HCT116 (cell line): ENCODE measurements at regions not wholly inside any gene's neighbourhood (a gene's known extent, or its start where the extent isn't known, plus 50 kb on each side); places are given as distances from the start of the nearest gene placed in this dataset.

Experiments
- CEBPB ChIP-seq: IDR thresholded peaks from 2 replicates; pipeline ENCODE4 v1.6.1; 2012; ENCODE audit warnings: low read depth
- EZH2 ChIP-seq: fragments of 200-600 bp; sonication (generic); IDR thresholded peaks from 2 replicates; pipeline ENCODE4 v1.6.1; 2017; ENCODE audit warnings: antibody characterized with exemption, mixed run types
- EZH2phosphoT487 ChIP-seq: fragments of 200-600 bp; IDR thresholded peaks from 2 replicates; pipeline ENCODE4 v1.6.1; 2018; ENCODE audit warnings: antibody characterized with exemption, borderline replicate concordance
- JUND ChIP-seq: IDR thresholded peaks from 2 replicates; pipeline ENCODE4 v1.6.1; 2012
- POLR2A ChIP-seq: IDR thresholded peaks from 2 replicates; pipeline ENCODE4 v1.7.0; 2011; ENCODE audit warnings: borderline replicate concordance; ENCODE audit not compliant: insufficient read depth, insufficient read length; ENCODE audit errors: extremely low read depth
- POLR2AphosphoS5 ChIP-seq: IDR thresholded peaks from 2 replicates; pipeline ENCODE4 v1.6.1; 2011; ENCODE audit warnings: mild to moderate bottlenecking, low read depth, low read length, moderate library complexity
- RAD21 ChIP-seq: IDR thresholded peaks from 2 replicates; pipeline ENCODE4 v1.6.1; 2012; ENCODE audit warnings: low read depth, mild to moderate bottlenecking
- SIN3A ChIP-seq: IDR thresholded peaks from 2 replicates; pipeline ENCODE4 v1.6.1; 2012; ENCODE audit warnings: low read depth
- YY1 ChIP-seq: IDR thresholded peaks from 2 replicates; pipeline ENCODE4 v1.6.1; 2011; ENCODE audit warnings: low read length, low read depth, moderate library complexity, mild to moderate bottlenecking; ENCODE audit not compliant: insufficient replicate concordance; ENCODE audit errors: extremely low read depth
- ZFX ChIP-seq: fragments of 450-650 bp; IDR thresholded peaks from 2 replicates; pipeline ENCODE4 v1.6.1; 2017
- ZNF274 ChIP-seq: fragments of 200-500 bp; sonication (Bioruptor generic); IDR thresholded peaks from 2 replicates; pipeline ENCODE4 v1.6.1; 2014; ENCODE audit warnings: mild to moderate bottlenecking, low read depth, low read length, inconsistent platforms
- TF ChIP-seq, protein P1 (sequence below), 3 experiments: fragments of 200-600 bp in 1 of 3; sonication (generic) in 1 of 3; IDR thresholded peaks in 2 of 3; conservative IDR thresholded peaks in 1 of 3; 2 replicates each; pipeline ENCODE4 v1.5.1; 2012 to 2017; ENCODE audit warnings: low read depth in 2 of 3, low read length in 2 of 3, antibody characterized with exemption in 1 of 3, borderline replicate concordance in 1 of 3, control low read depth in 1 of 3, mild to moderate bottlenecking in 1 of 3, mixed read lengths in 1 of 3, mixed run types in 1 of 3, moderate library complexity in 1 of 3; ENCODE audit not compliant: insufficient read depth in 1 of 3
- TF ChIP-seq, protein P2 (sequence below): IDR thresholded peaks from 2 replicates; pipeline ENCODE4 v1.6.1; 2012
- TF ChIP-seq, protein P3 (sequence below): IDR thresholded peaks from 2 replicates; pipeline ENCODE4 v1.6.1; 2011; ENCODE audit warnings: mild to moderate bottlenecking, low read length, moderate library complexity; ENCODE audit not compliant: insufficient replicate concordance; ENCODE audit errors: extremely low read depth

DNA sequence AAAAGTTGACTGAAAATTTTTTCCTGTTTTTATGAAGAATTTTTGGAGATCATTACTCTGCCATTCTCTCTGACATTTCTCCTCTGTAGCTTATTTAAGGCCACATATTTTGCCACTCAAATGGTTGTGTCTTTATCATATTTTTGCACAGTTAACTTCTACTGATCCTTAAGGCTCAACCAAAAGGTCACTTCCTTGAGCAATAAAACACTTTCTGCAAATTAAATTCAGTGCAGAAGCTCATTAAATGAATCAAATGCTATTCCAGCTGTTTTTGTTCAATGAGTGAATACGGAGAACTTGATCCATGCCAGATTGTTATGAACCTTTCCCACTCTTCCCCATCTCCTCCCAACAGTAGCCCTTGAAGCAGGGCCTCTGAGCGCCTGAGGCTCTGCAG is 93.8 kb upstream of the EPB41L4A start:
- TF ChIP-seq, protein P1, sequence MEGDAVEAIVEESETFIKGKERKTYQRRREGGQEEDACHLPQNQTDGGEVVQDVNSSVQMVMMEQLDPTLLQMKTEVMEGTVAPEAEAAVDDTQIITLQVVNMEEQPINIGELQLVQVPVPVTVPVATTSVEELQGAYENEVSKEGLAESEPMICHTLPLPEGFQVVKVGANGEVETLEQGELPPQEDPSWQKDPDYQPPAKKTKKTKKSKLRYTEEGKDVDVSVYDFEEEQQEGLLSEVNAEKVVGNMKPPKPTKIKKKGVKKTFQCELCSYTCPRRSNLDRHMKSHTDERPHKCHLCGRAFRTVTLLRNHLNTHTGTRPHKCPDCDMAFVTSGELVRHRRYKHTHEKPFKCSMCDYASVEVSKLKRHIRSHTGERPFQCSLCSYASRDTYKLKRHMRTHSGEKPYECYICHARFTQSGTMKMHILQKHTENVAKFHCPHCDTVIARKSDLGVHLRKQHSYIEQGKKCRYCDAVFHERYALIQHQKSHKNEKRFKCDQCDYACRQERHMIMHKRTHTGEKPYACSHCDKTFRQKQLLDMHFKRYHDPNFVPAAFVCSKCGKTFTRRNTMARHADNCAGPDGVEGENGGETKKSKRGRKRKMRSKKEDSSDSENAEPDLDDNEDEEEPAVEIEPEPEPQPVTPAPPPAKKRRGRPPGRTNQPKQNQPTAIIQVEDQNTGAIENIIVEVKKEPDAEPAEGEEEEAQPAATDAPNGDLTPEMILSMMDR (IDR thresholded peaks at IDR 0.05 in 2 of 3, conservative IDR thresholded peaks at IDR 0.05 in 1 of 3; ENCODE audit: borderline replicate concordance in 1 of 3, insufficient read depth in 1 of 3, low read depth in 2 of 3, low read length in 2 of 3): no peak
- no peak for TF ChIP-seq EZH2phosphoT487
- TF ChIP-seq SIN3A: no peak
- no peak for TF ChIP-seq POLR2AphosphoS5
- TF ChIP-seq, protein P2, sequence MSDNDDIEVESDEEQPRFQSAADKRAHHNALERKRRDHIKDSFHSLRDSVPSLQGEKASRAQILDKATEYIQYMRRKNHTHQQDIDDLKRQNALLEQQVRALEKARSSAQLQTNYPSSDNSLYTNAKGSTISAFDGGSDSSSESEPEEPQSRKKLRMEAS: no peak
- TF ChIP-seq ZFX: no peak
- no peak for TF ChIP-seq ZNF274
- TF ChIP-seq CEBPB: no peak
- TF ChIP-seq JUND: no peak
- TF ChIP-seq POLR2A: no peak
- no peak for TF ChIP-seq EZH2
- TF ChIP-seq, protein P3, sequence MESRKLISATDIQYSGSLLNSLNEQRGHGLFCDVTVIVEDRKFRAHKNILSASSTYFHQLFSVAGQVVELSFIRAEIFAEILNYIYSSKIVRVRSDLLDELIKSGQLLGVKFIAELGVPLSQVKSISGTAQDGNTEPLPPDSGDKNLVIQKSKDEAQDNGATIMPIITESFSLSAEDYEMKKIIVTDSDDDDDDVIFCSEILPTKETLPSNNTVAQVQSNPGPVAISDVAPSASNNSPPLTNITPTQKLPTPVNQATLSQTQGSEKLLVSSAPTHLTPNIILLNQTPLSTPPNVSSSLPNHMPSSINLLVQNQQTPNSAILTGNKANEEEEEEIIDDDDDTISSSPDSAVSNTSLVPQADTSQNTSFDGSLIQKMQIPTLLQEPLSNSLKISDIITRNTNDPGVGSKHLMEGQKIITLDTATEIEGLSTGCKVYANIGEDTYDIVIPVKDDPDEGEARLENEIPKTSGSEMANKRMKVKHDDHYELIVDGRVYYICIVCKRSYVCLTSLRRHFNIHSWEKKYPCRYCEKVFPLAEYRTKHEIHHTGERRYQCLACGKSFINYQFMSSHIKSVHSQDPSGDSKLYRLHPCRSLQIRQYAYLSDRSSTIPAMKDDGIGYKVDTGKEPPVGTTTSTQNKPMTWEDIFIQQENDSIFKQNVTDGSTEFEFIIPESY: no peak
- no peak for TF ChIP-seq RAD21
- no peak for TF ChIP-seq YY1
